Transverse colon (tissue), 4 donors: ENCODE measurements at regions not wholly inside any gene's neighbourhood (a gene's known extent, or its start where the extent isn't known, plus 50 kb on each side); places are given as distances from the start of the nearest gene placed in this dataset.

Experiments used
- DNase-seq: peaks from one replicate; pipeline ENCODE4 v3.0.0-alpha.2; 2019
- H3K27ac ChIP-seq, 4 donors: fragments of 200-600 bp; sonication (generic); 2 replicates each; pipeline ENCODE4 v1.5.1; 2016 to 2018; ENCODE audit warnings: inconsistent platforms in 4 of 4
- H3K27me3 ChIP-seq: fragments of 200-600 bp; sonication (generic); 2 replicates; pipeline ENCODE4 v1.5.1; 2017; ENCODE audit warnings: inconsistent platforms
- H3K36me3 ChIP-seq, 4 donors: fragments of 200-600 bp; sonication (generic); 2 replicates each; pipeline ENCODE4 v1.5.1; 2017 to 2019; ENCODE audit warnings: inconsistent platforms in 4 of 4
- H3K4me1 ChIP-seq, 4 donors: fragments of 200-600 bp; sonication (generic); 2 replicates each; pipeline ENCODE4 v1.5.1; 2017 to 2020; ENCODE audit warnings: inconsistent platforms in 4 of 4
- H3K4me3 ChIP-seq, 4 donors: fragments of 200-600 bp; sonication (generic); 1 replicate in 1 of 4; 2 replicates in 3 of 4; pipeline versions ENCODE4 v1.5.1 to v1.6.1; 2017 to 2019; ENCODE audit warnings: inconsistent platforms in 4 of 4
- H3K9me3 ChIP-seq, 2 donors: fragments of 200-600 bp; sonication (generic); 2 replicates each; pipeline ENCODE4 v1.5.1; 2017 to 2019; ENCODE audit warnings: inconsistent platforms in 2 of 2
- EP300 ChIP-seq: sonication (generic); formaldehyde crosslinking; IDR thresholded peaks from one replicate; pipeline ENCODE4 v1.6.1; 2017; ENCODE audit warnings: antibody characterized with exemption, low read depth
- POLR2A ChIP-seq: fragments of 450-650 bp; IDR thresholded peaks from one replicate; pipeline ENCODE4 v1.6.1; 2016; ENCODE audit warnings: antibody characterized with exemption, mild to moderate bottlenecking, moderate library complexity
- POLR2AphosphoS5 ChIP-seq, 3 donors: sonication (generic); formaldehyde crosslinking; IDR thresholded peaks; one replicate each; pipeline ENCODE4 v1.6.1; 2016; ENCODE audit warnings: antibody characterized with exemption in 3 of 3
- whole genome bisulfite sequencing, 2 donors: methylation state at CpG; one replicate each; pipeline ENCODE4 v1.1.5; 2018; ENCODE audit warnings: low coverage in 1 of 2; 5-methylcytosine and 5-hydroxymethylcytosine counted together
- in situ Hi-C, 4 donors: fragments of 200-750 bp; cut with MboI; loops; one replicate each; pipeline versions ENCODE4 v1.15.0 to v1.15.1; 2017; ENCODE audit warnings: low sequenced_read_pairs in 3 of 4, low pct_ligation_motif_present in 1 of 4, low pct_unique_long_range_greater_than_20kb in 1 of 4
- intact Hi-C: fragments of 100-400 bp; cut with DNase I; formaldehyde crosslinking; loops from one replicate; pipeline ENCODE4 v1.15.1; 2023; ENCODE audit warnings: low total_unique reads
- TF ChIP-seq, protein P1 (sequence below), 5 experiments: fragments of 200-600 bp in 3 of 5; fragments of 450-650 bp in 2 of 5; sonication (generic) in 3 of 5; IDR thresholded peaks; 1 replicate in 2 of 5; 2 replicates in 3 of 5; pipeline ENCODE4 v1.5.1; 2016 to 2017; ENCODE audit warnings: antibody characterized with exemption in 5 of 5, inconsistent platforms in 3 of 5, mild to moderate bottlenecking in 2 of 5, moderate library complexity in 1 of 5

DNA sequence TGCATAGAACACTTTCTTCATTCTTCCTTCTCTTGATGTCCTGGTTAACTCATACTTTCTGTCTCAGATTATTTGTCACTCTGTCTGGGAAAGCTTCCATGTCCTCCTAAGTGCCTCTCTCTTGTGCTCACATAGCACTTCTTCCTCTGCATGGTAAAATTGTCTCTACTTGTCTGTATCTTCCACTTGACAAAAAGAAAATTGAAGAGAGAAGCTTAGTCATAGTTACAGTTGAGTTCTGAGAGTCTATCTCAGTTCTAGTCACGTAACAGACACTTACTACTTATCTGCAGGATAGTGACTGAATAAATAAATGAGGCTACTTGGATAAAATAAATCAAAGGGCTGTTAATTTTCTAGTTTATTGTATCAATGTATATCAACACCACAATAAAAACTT, 458.1 kb downstream of the HTR7 start:
- Histone ChIP-seq H3K9me3 (no peaks in the 10 kb centered on the region), H3K36me3 (no peaks in the 10 kb centered on the region), H3K27ac (no peak overlapping the region), H3K4me1 (no peaks in the 10 kb centered on the region), H3K4me3 (no peak overlapping the region), H3K27me3 (no peaks in the 10 kb centered on the region)
- TF ChIP-seq POLR2A (no peak), EP300 (no peak), POLR2AphosphoS5 (IDR thresholded peaks at IDR 0.05) (no peak)
- TF ChIP-seq, protein P1, sequence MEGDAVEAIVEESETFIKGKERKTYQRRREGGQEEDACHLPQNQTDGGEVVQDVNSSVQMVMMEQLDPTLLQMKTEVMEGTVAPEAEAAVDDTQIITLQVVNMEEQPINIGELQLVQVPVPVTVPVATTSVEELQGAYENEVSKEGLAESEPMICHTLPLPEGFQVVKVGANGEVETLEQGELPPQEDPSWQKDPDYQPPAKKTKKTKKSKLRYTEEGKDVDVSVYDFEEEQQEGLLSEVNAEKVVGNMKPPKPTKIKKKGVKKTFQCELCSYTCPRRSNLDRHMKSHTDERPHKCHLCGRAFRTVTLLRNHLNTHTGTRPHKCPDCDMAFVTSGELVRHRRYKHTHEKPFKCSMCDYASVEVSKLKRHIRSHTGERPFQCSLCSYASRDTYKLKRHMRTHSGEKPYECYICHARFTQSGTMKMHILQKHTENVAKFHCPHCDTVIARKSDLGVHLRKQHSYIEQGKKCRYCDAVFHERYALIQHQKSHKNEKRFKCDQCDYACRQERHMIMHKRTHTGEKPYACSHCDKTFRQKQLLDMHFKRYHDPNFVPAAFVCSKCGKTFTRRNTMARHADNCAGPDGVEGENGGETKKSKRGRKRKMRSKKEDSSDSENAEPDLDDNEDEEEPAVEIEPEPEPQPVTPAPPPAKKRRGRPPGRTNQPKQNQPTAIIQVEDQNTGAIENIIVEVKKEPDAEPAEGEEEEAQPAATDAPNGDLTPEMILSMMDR (IDR thresholded peaks at IDR 0.05) = no peak
- DNase-seq = no peak
- in situ Hi-C loops = no loop called here
- WGBS, 2 donors = 33 to 50% methylated on average over 1 of the region's 1 CpG
- intact Hi-C loops = no loop called here

DNA sequence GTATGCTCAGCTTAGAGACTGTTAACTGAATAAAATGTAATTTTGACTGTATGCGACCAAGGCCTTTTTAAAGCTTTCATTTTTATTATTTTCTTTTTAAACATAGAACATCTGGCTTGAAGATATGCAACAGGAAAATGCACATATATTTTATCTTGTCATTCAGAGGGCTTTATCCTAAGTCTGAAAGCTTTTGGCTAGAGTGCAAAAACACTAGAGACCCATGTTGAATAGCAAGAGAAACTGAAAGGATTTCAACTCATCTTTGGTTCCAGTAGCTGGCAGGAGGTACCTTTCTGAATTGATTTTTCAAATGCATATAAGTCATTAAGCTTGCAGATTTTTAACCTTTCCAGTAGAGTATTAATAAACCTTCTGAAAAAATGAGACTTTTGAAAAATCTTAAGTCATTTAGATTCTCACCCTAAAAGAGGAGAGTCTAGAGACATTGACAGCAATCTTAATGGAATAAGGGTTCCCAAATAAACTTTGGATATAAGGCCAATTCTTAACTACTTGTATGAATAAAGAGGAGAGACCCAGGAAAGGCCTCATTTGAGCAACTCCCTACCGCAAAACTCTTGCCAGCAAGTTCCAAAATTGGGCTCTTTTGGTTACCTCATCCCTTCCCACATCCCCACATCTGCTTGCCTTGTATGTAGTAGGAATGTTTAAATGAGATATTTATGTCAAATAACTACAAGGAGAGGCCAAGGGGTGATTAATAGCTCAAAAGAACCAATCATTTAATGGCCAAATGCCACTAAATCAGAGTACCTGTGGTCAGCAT, 454.4 kb downstream of the HTR7 start:
- no peaks in the 10 kb centered on the region for H3K36me3 ChIP-seq
- DNase-seq = no peak

DNA sequence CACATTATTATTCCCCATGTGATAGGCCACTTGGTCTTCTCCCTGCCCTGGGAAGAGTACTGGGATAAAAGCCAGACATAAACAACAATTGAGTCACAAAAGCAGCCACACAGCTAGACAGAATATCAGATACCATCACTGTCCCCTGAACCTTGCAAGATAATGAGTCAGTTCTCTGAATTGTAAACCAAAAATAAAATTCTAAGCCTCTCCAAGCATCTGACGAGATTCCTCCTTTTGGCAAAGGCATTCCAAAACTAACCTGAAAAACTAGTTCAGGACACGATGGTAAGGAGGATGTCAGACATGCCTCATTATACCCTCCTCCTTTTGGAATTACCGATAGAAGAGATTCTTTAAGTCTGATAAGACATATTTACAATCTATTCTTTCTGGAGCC, 450.7 kb downstream of the HTR7 start:
- 39 to 58% methylated on average over 3 of the region's 3 CpGs for WGBS, 2 donors
- in situ Hi-C loops = no loop called here
- no peak for TF ChIP-seq POLR2AphosphoS5 (IDR thresholded peaks at IDR 0.05)
- no peak for TF ChIP-seq EP300
- no peak for TF ChIP-seq POLR2A
- TF ChIP-seq, protein P1 (IDR thresholded peaks at IDR 0.05) = no peak

More for the DNA sequence above, 454.4 kb downstream of the HTR7 start:
- no peaks in the 10 kb centered on the region for H3K4me1 ChIP-seq
- TF ChIP-seq EP300 = no peak
- TF ChIP-seq POLR2AphosphoS5 (IDR thresholded peaks at IDR 0.05) = no peak
- TF ChIP-seq POLR2A = no peak
- TF ChIP-seq, protein P1 (IDR thresholded peaks at IDR 0.05) = no peak
- H3K4me3 ChIP-seq = no peak overlapping the region
- intact Hi-C loops = no loop called here
- no peak overlapping the region for H3K27ac ChIP-seq
- no peaks in the 10 kb centered on the region for H3K9me3 ChIP-seq
- in situ Hi-C loops = no loop called here
- no peaks in the 10 kb centered on the region for H3K27me3 ChIP-seq
- WGBS, 2 donors = 79 to 94% methylated on average over 2 of the region's 2 CpGs

DNA sequence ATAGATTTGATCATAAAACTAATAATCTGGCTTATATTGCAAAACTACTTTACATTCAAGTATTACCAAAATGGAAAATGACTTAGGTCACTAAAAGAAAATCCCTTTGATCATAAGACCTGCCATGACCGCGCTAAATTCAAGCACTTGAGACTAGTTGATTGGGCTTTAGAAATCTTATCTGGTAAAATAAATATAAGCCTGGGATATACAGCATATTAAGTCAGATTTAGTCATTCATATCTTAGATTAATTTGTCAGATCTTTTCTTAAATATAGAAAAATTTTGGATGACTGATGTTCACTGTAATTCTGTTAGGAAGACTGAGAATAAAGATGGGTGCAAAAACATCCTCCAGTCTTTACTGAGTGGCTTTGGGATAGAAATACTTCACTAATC, 450.0 kb downstream of the HTR7 start:
- TF ChIP-seq POLR2A = no peak
- TF ChIP-seq, protein P1 (IDR thresholded peaks at IDR 0.05) = no peak
- TF ChIP-seq EP300 = no peak
- no peak for TF ChIP-seq POLR2AphosphoS5 (IDR thresholded peaks at IDR 0.05)
- H3K4me3 ChIP-seq = no peak overlapping the region
- H3K27ac ChIP-seq = no peak overlapping the region
- no peaks in the 10 kb centered on the region for H3K27me3 ChIP-seq
- peaks cover 0 to 3% of the 10 kb centered on the region in 2 donors for H3K9me3 ChIP-seq
- DNase-seq = no peak
- H3K4me1 ChIP-seq = no peaks in the 10 kb centered on the region
- in situ Hi-C loops (no loop called here), intact Hi-C loops (no loop called here)
- WGBS, 2 donors = 93 to 98% methylated on average over 2 of the region's 2 CpGs
- no peaks in the 10 kb centered on the region for H3K36me3 ChIP-seq

More for the DNA sequence above, 450.7 kb downstream of the HTR7 start:
- H3K27ac ChIP-seq = no peak overlapping the region
- H3K27me3 ChIP-seq = no peaks in the 10 kb centered on the region
- intact Hi-C loops = no loop called here
- peaks cover 0 to 3% of the 10 kb centered on the region in 2 donors for H3K9me3 ChIP-seq
- H3K4me3 ChIP-seq = no peak overlapping the region
- no peak for DNase-seq
- no peaks in the 10 kb centered on the region for H3K4me1 ChIP-seq
- no peaks in the 10 kb centered on the region for H3K36me3 ChIP-seq
